H54 (cell line): ENCODE measurements at regions not wholly inside any gene's neighbourhood (a gene's known extent, or its start where the extent isn't known, plus 50 kb on each side); places are given as distances from the start of the nearest gene placed in this dataset.

Experiments used
- DNase-seq: peaks from one replicate; pipeline ENCODE4 v3.0.0; 2011; ENCODE audit warnings: low spot score, mixed read lengths; ENCODE audit not compliant: insufficient read length
- FAIRE-seq: peaks from 3 replicates; lab custom pipeline; 2011; peaks lifted over from hg19 to GRCh38; lab: Jason Lieb, UNC
- POLR2A ChIP-seq: IDR thresholded peaks from 2 replicates; pipeline ENCODE4 v1.6.1; 2011; ENCODE audit warnings: low read depth, mild to moderate bottlenecking, low read length

DNA sequence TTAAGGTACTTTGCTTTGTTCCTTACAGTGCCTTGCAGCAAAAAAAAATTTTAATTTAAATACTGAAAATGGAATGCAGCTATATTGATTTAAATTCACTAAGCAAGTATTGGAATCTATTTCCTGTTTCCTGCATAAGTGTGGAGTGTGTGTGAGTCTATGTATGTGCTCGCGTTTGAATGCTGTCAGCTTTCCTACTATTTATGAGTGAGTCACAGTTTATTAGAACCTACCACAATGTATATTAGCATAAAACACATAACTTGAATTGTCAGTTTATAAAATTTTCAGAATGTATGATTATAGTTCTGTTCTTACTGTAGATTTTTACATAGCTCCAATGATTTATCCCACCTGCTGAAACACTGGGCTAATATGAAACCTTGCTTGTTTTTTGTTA is 302.1 kb downstream of the NR2F1-AS1 start:
- DNase-seq (no peak), FAIRE-seq (no peak)

GRCh38 chr5:93277051-93277450 is 304.0 kb downstream of the NR2F1-AS1 start:
- no peak for FAIRE-seq
- no peak for TF ChIP-seq POLR2A
- no peak for DNase-seq

More for the DNA sequence above, 302.1 kb downstream of the NR2F1-AS1 start:
- no peak for TF ChIP-seq POLR2A

- TF ChIP-seq POLR2A, result no peak
- FAIRE-seq (no peak), DNase-seq (no peak)
Measured at GRCh38 chr5:93275376-93275775, 305.6 kb downstream of the NR2F1-AS1 start.

GRCh38 chr5:93274291-93274690 is 306.7 kb downstream of the NR2F1-AS1 start:
- FAIRE-seq (peak; percentile 38), DNase-seq (no peak)
- TF ChIP-seq POLR2A, result no peak

GRCh38 chr5:93273176-93273575 is 307.8 kb downstream of the NR2F1-AS1 start:
- DNase-seq, result peak; percentile 38
- peak; percentile 89 for FAIRE-seq
- TF ChIP-seq POLR2A, result no peak

- FAIRE-seq (no peak), DNase-seq (no peak)
- TF ChIP-seq POLR2A, result no peak
Measured at GRCh38 chr5:93272108-93272507, 308.9 kb downstream of the NR2F1-AS1 start.

GRCh38 chr5:93267736-93268135 is 313.3 kb downstream of the NR2F1-AS1 start:
- no peak for TF ChIP-seq POLR2A
- FAIRE-seq (no peak), DNase-seq (no peak)

GRCh38 chr5:93267276-93267675 is 313.7 kb downstream of the NR2F1-AS1 start:
- TF ChIP-seq POLR2A, result no peak
- FAIRE-seq, result no peak

DNA sequence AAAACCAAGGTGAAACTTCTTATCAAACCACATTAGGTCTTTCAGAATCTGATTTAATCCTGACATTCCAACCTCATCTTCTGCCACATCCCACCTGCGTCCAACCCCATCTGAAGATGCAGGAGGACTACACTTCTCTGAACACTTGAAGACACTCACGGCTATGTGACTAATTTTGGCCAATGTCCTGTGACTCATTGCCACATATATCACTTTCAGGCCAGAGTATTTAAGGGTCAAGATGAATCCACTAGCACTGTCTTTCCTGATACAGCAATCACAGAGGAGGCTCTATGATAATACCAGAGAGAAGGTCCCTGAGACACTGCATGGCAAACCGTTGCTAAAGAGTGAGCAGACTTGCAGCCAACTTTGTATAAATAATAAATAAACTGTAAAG is 323.4 kb downstream of the NR2F1-AS1 start:
- FAIRE-seq (no peak), DNase-seq (no peak)
- no peak for TF ChIP-seq POLR2A

More at GRCh38 chr5:93267276-93267675, 313.7 kb downstream of the NR2F1-AS1 start:
- DNase-seq, result no peak

DNA sequence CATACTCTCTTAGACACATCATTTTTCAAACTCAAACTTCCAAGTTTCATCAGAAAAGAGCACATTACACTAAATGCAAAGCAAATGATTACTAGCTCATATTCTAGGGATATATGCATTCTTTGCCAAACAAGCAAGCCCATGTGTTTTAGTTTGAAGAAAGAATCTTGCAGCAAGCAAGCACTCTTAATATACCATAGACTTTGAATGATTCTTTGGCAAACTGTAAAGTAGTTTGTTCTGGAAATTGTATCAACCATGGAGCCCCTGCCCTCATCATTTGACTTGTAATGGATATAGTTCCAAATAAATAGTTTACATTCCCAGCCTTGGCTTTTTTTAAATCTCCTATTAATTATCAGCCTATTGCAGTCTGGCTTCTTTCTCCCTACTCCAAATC is 325.2 kb downstream of the NR2F1-AS1 start:
- DNase-seq, result no peak
- FAIRE-seq, result no peak
- TF ChIP-seq POLR2A, result no peak

GRCh38 chr5:93252165-93252564 is 328.9 kb downstream of the NR2F1-AS1 start:
- no peak for FAIRE-seq
- no peak for TF ChIP-seq POLR2A
- no peak for DNase-seq

- FAIRE-seq (no peak), DNase-seq (no peak)
- TF ChIP-seq POLR2A, result no peak
Measured at GRCh38 chr5:93251347-93251746, 329.7 kb downstream of the NR2F1-AS1 start.

DNA sequence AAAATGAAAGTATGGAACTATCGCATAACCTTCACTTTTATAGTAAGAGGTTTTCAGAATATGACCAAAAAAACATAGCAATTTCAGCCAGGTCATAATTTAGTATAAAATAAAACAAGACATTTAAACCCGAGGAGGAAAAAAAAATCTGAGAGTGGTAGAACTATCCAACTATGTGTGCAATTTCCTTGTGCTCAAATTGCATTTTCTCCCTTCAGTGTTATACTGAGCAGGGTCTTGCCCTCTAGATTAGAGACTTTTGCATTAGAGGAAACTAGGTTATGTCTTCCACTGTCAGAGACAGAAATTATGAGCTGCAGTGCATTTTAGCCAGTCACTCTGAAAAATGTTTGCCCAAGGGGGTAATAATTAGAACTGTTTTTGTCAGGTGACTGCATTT is 330.6 kb downstream of the NR2F1-AS1 start:
- TF ChIP-seq POLR2A, result no peak
- peak; percentile 15 for FAIRE-seq

DNA sequence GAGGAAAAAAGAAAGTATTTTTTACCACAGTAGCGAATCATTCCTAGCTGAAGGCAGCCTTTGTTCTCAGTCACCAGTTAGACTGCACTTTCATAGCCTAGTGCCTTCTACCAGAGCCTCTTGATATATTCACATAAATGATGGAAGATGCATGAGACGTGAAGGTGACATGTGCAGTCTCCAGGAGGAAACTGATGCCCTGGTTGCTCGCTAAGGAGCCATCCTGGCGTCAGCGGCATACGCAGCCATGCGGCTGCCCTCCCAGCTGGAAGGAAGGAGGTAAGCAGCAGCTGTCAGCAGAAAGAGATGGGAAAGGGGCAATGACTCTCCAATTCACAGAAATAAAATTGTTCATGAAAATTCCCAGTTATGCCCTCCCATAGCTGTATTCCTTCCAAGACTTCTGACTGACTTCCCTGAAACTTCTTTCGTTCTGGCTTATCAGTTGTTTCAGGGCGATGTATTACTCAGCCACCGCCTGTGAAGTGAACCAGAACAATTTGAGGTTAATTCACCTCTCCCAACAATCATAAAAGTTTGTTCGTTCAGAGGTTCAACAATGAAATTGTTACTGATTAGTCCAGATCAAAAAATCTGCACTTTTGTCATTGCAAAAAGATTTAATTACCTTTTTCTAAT is 331.2 kb downstream of the NR2F1-AS1 start:
- FAIRE-seq (peak; percentile 91), DNase-seq (no peak)
- no peak for TF ChIP-seq POLR2A

More for the DNA sequence above, 330.6 kb downstream of the NR2F1-AS1 start:
- DNase-seq, result no peak

GRCh38 chr5:93247105-93247504 is 333.9 kb downstream of the NR2F1-AS1 start:
- no peak for TF ChIP-seq POLR2A
- DNase-seq, result no peak
- no peak for FAIRE-seq

- no peak for FAIRE-seq
- no peak for TF ChIP-seq POLR2A
- DNase-seq, result no peak
Measured at GRCh38 chr5:93246090-93246855, 334.7 kb downstream of the NR2F1-AS1 start.
